ENCODE measurements at regions not wholly inside any gene's neighbourhood (a gene's known extent, or its start where the extent isn't known, plus 50 kb on each side); places are given as distances from the start of the nearest gene placed in this dataset.

DNA sequence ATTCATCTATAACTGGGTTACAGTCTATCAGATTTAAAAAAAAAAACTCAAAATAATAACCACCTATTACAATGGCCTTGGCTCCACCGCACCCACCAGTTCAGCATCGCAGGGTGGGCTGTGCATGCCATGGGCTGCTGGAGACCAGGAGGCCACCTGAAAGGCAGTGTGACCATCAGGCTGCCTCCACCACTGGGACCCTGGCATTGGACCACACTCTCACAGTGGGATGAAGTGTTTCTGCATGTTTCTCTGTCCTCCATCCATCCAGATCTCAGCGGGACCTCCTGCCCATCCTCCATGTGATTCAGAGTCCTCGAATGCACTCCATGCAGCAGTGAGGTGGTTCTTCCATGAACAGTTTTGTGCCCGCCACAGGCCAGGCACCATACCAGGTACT, 206.1 kb upstream of the CST7 start:
- H3K79me2 ChIP-seq (ENCODE audit: control insufficient read depth, insufficient read depth, low read length) = no peaks in the 10 kb centered on the region
- intact Hi-C loops (cut with micrococcal nuclease) = no loop called here

DNA sequence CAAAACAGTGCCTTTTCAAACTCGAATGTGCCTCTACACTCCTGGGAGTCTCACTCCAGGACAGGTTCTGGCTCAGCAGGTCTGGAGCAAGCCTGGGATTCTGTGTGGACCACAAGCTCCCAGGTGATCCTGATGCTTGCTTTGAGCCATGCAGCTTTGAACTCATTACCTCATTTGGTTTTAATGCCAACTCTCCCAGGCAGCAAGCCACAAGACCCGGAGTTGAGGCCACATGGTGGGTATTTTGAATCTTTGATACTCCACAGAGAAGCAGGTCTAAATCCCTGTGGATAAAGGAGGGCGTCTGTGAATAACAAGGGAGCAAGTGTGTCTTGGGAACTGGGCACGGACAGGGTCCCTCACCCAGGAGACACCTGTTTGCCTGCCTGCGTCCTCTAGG, 205.4 kb upstream of the CST7 start:
- TF ChIP-seq GATA2 (IDR thresholded peaks at IDR 0.05; ENCODE audit: insufficient read depth, insufficient read length, low read depth, low read length) = no peak
- no peak for TF ChIP-seq MYC (IDR thresholded peaks at IDR 0.05; ENCODE audit: low read depth, low read length)
- no peak for TF ChIP-seq FOS (IDR thresholded peaks at IDR 0.05; ENCODE audit: borderline replicate concordance, insufficient read depth, low read length)
- TF ChIP-seq POLR2A (IDR thresholded peaks at IDR 0.05; ENCODE audit: low read depth, low read length) = no peak
- TF ChIP-seq JUN (IDR thresholded peaks at IDR 0.05; ENCODE audit: borderline replicate concordance, insufficient read depth, insufficient read length, low read depth) = no peak
- TF ChIP-seq MAX (IDR thresholded peaks at IDR 0.05; ENCODE audit: insufficient read depth, insufficient read length) = no peak
- no peak for TF ChIP-seq EZH2 (IDR thresholded peaks at IDR 0.05; ENCODE audit: borderline replicate concordance, low read depth, low read length, severe bottlenecking)
- TF ChIP-seq, protein P1, sequence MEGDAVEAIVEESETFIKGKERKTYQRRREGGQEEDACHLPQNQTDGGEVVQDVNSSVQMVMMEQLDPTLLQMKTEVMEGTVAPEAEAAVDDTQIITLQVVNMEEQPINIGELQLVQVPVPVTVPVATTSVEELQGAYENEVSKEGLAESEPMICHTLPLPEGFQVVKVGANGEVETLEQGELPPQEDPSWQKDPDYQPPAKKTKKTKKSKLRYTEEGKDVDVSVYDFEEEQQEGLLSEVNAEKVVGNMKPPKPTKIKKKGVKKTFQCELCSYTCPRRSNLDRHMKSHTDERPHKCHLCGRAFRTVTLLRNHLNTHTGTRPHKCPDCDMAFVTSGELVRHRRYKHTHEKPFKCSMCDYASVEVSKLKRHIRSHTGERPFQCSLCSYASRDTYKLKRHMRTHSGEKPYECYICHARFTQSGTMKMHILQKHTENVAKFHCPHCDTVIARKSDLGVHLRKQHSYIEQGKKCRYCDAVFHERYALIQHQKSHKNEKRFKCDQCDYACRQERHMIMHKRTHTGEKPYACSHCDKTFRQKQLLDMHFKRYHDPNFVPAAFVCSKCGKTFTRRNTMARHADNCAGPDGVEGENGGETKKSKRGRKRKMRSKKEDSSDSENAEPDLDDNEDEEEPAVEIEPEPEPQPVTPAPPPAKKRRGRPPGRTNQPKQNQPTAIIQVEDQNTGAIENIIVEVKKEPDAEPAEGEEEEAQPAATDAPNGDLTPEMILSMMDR (IDR thresholded peaks at IDR 0.05; ENCODE audit: extremely low read depth in 1 of 2, insufficient read depth in 1 of 2, low read depth in 1 of 2, low read length in 2 of 2) = no peak
- no peak for TF ChIP-seq POLR2AphosphoS5 (IDR thresholded peaks at IDR 0.05; ENCODE audit: insufficient read depth, low read depth, low read length)
- dilution Hi-C loops (cut with MboI; ENCODE audit: extremely low pct_ligation_motif_present, low sequenced_read_pairs) (no loop called here), intact Hi-C loops (cut with micrococcal nuclease) (no loop called here)
- Histone ChIP-seq H3K36me3 (ENCODE audit: control insufficient read depth in 2 of 2, extremely low read depth in 1 of 2, insufficient read depth in 2 of 2, low read length in 2 of 2) (no peaks in the 10 kb centered on the region), H2AFZ (ENCODE audit: low read depth, low read length) (no peak overlapping the region), H3K27me3 (ENCODE audit: control insufficient read depth in 2 of 2, insufficient read depth in 2 of 2, low read length in 2 of 2) (no peaks in the 10 kb centered on the region), H3K79me2 (ENCODE audit: control insufficient read depth, insufficient read depth, low read length) (no peaks in the 10 kb centered on the region), H3K9ac (replicated peaks; ENCODE audit: extremely low read depth, insufficient read depth, low read length) (no peak overlapping the region), H3K9me1 (replicated peaks; ENCODE audit: control insufficient read depth, extremely low read depth, insufficient read depth, low read length) (no peaks in the 10 kb centered on the region), H3K27ac (ENCODE audit: insufficient read depth, low read depth, low read length) (no peak overlapping the region), H4K20me1 (replicated peaks; ENCODE audit: control insufficient read depth, extremely low read depth, insufficient read depth, low read length) (no peaks in the 10 kb centered on the region), H3K9me3 (replicated peaks; ENCODE audit: control insufficient read depth, insufficient read depth, low read length) (no peaks in the 10 kb centered on the region), H3K4me1 (ENCODE audit: control insufficient read depth, extremely low read depth, insufficient read depth, low read length) (no peaks in the 10 kb centered on the region), H3K4me3 (replicated peaks in 1 of 3; ENCODE audit: insufficient read depth in 1 of 3, low read depth in 1 of 3, low read length in 3 of 3) (no peak overlapping the region), H3K4me2 (ENCODE audit: insufficient read depth, low read length) (no peak overlapping the region)
- FAIRE-seq (no peak), DNase-seq (ENCODE audit: low read depth, low spot score) (no peak)
- ChIA-PET POLR2A (no interaction called here), CTCF (no interaction called here)
- BruUV-seq (replicated peaks) = no TSS peak

More for the DNA sequence above, 206.1 kb upstream of the CST7 start:
- Histone ChIP-seq H4K20me1 (replicated peaks; ENCODE audit: control insufficient read depth, extremely low read depth, insufficient read depth, low read length) (no peaks in the 10 kb centered on the region), H3K4me3 (replicated peaks in 1 of 3; ENCODE audit: insufficient read depth in 1 of 3, low read depth in 1 of 3, low read length in 3 of 3) (no peak overlapping the region), H3K9me3 (replicated peaks; ENCODE audit: control insufficient read depth, insufficient read depth, low read length) (no peaks in the 10 kb centered on the region), H3K4me2 (ENCODE audit: insufficient read depth, low read length) (no peak overlapping the region), H3K27ac (ENCODE audit: insufficient read depth, low read depth, low read length) (no peak overlapping the region), H3K36me3 (ENCODE audit: control insufficient read depth in 2 of 2, extremely low read depth in 1 of 2, insufficient read depth in 2 of 2, low read length in 2 of 2) (no peaks in the 10 kb centered on the region), H3K9ac (replicated peaks; ENCODE audit: extremely low read depth, insufficient read depth, low read length) (no peak overlapping the region), H3K4me1 (ENCODE audit: control insufficient read depth, extremely low read depth, insufficient read depth, low read length) (no peaks in the 10 kb centered on the region), H3K27me3 (ENCODE audit: control insufficient read depth in 2 of 2, insufficient read depth in 2 of 2, low read length in 2 of 2) (no peaks in the 10 kb centered on the region), H2AFZ (ENCODE audit: low read depth, low read length) (no peak overlapping the region), H3K9me1 (replicated peaks; ENCODE audit: control insufficient read depth, extremely low read depth, insufficient read depth, low read length) (no peaks in the 10 kb centered on the region)
- ChIA-PET POLR2A (no interaction called here), CTCF (no interaction called here)
- dilution Hi-C loops (cut with MboI; ENCODE audit: extremely low pct_ligation_motif_present, low sequenced_read_pairs) = no loop called here
- DNase-seq (ENCODE audit: low read depth, low spot score) = no peak
- no peak for FAIRE-seq
- TF ChIP-seq FOS (IDR thresholded peaks at IDR 0.05; ENCODE audit: borderline replicate concordance, insufficient read depth, low read length) = no peak
- TF ChIP-seq MAX (IDR thresholded peaks at IDR 0.05; ENCODE audit: insufficient read depth, insufficient read length) = no peak
- no peak for TF ChIP-seq EZH2 (IDR thresholded peaks at IDR 0.05; ENCODE audit: borderline replicate concordance, low read depth, low read length, severe bottlenecking)
- BruUV-seq (replicated peaks) = no TSS peak

Measured in endothelial cell of umbilical vein (primary cell).